RWPE2 (cell line): ENCODE measurements at regions not wholly inside any gene's neighbourhood (a gene's known extent, or its start where the extent isn't known, plus 50 kb on each side); places are given as distances from the start of the nearest gene placed in this dataset.

Source experiments
- ATAC-seq: fragments of 200-7000 bp; cut with Tn5 transposase; 3 replicates; pipeline ENCODE4 v1.9.1; 2021; ENCODE audit warnings: low read depth
- DNase-seq: peaks from one replicate; pipeline ENCODE4 v3.0.0-alpha.2; 2020; ENCODE audit warnings: low spot score
- H3K27ac ChIP-seq: fragments of 450-650 bp; 2 replicates; pipeline ENCODE4 v1.5.1; 2017; ENCODE audit warnings: mild to moderate bottlenecking; ENCODE audit not compliant: poor library complexity, severe bottlenecking
- H3K27me3 ChIP-seq: fragments of 250-450 bp; sonication (Bioruptor Pico); 2 replicates; pipeline ENCODE4 v1.5.1; 2021; ENCODE audit warnings: mild to moderate bottlenecking, moderate library complexity; ENCODE audit not compliant: insufficient read depth, poor library complexity, severe bottlenecking
- H3K36me3 ChIP-seq: fragments of 250-450 bp; sonication (Bioruptor Pico); 2 replicates; pipeline ENCODE4 v1.5.1; 2020; ENCODE audit warnings: low read depth, mild to moderate bottlenecking, moderate library complexity
- H3K4me1 ChIP-seq: fragments of 250-450 bp; sonication (Bioruptor Pico); 2 replicates; pipeline ENCODE4 v1.5.1; 2021; ENCODE audit warnings: mild to moderate bottlenecking, moderate library complexity; ENCODE audit not compliant: insufficient read depth, poor library complexity, severe bottlenecking
- H3K4me3 ChIP-seq: fragments of 250-450 bp; sonication (Bioruptor Pico); 2 replicates; pipeline ENCODE4 v1.5.1; 2021; ENCODE audit warnings: mild to moderate bottlenecking, moderate library complexity; ENCODE audit not compliant: severe bottlenecking
- H3K9me3 ChIP-seq: fragments of 250-450 bp; sonication (Bioruptor Pico); 2 replicates; pipeline ENCODE4 v1.5.1; 2021; ENCODE audit warnings: mild to moderate bottlenecking, moderate library complexity; ENCODE audit not compliant: severe bottlenecking
- CTCF ChIP-seq: fragments of 450-650 bp; IDR thresholded peaks from one replicate; pipeline ENCODE4 v1.5.1; 2017; ENCODE audit warnings: mild to moderate bottlenecking, moderate library complexity; ENCODE audit not compliant: poor library complexity, severe bottlenecking

DNA sequence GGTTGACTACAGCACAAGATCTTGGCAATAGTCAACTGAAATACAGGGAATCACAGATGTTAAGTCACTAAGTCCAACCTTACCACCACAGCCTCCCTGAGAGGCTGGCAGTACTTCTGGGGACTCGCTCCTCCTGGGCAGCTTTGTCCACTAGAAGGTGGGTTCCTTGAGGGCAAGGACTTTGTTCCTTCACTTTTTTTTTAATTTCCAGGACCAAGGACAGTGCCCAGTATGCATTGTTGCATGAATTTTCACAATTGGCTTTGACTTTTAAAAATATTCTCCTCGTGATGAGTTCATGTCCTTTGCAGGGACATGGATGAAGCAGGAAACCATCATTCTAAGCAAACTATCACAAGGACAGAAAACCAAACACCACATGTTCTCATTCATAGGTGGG, 96.7 kb upstream of the IGSF21 start:
- Histone ChIP-seq H3K9me3 (no peaks in the 10 kb centered on the region), H3K27ac (no peak overlapping the region), H3K4me1 (no peaks in the 10 kb centered on the region), H3K36me3 (no peaks in the 10 kb centered on the region), H3K4me3 (no peak overlapping the region), H3K27me3 (peaks cover under 1% of the 10 kb centered on the region)
- no peak for TF ChIP-seq CTCF
- DNase-seq (no peak), ATAC-seq (no peak)

GRCh38 chr1:18011703-18012102, 95.9 kb upstream of the IGSF21 start:
- no peak for ATAC-seq
- Histone ChIP-seq H3K36me3 (no peaks in the 10 kb centered on the region), H3K27ac (no peak overlapping the region), H3K4me1 (no peaks in the 10 kb centered on the region), H3K9me3 (no peaks in the 10 kb centered on the region), H3K27me3 (peaks cover 8% of the 10 kb centered on the region), H3K4me3 (no peak overlapping the region)
- no peak for TF ChIP-seq CTCF
- DNase-seq, result no peak

DNA sequence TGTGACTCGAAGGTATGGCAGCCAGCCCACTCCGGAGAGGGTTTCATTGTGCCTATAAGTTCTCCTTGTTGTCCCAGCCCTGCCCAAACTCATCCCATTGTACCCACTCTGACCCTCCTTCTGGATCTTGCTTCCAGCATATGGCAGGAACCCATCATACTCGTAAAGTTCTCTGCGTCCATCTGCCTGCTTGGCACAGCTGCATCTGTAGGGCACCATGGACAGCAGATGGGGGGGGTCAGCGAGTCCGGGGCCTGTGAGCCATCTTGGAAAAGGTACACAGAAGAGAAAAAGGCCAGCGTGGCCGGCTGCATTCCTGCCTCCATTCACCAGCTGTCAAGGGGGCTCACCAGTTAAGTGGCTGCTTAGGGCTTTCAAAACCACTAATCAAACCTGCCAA, 94.9 kb upstream of the IGSF21 start:
- peaks cover 10% of the 10 kb centered on the region for H3K27me3 ChIP-seq
- ATAC-seq, result no peak
- no peak for TF ChIP-seq CTCF
- no peaks in the 10 kb centered on the region for H3K4me1 ChIP-seq
- H3K27ac ChIP-seq, result no peak overlapping the region
- no peak overlapping the region for H3K4me3 ChIP-seq
- H3K36me3 ChIP-seq, result no peaks in the 10 kb centered on the region
- no peaks in the 10 kb centered on the region for H3K9me3 ChIP-seq
- DNase-seq, result no peak

- no peaks in the 10 kb centered on the region for H3K9me3 ChIP-seq
- H3K4me1 ChIP-seq, result no peaks in the 10 kb centered on the region
- no peak for TF ChIP-seq CTCF
- no peak overlapping the region for H3K27ac ChIP-seq
- no peak for DNase-seq
- no peaks in the 10 kb centered on the region for H3K36me3 ChIP-seq
- H3K4me3 ChIP-seq, result no peak overlapping the region
- no peak for ATAC-seq
- peaks cover 16% of the 10 kb centered on the region for H3K27me3 ChIP-seq
Measured at GRCh38 chr1:18013216-18013615, 94.4 kb upstream of the IGSF21 start.

GRCh38 chr1:18015719-18016118, 91.9 kb upstream of the IGSF21 start:
- no peaks in the 10 kb centered on the region for H3K36me3 ChIP-seq
- no peak for ATAC-seq
- no peak for TF ChIP-seq CTCF

More at GRCh38 chr1:18015719-18016118, 91.9 kb upstream of the IGSF21 start:
- DNase-seq, result no peak
- H3K27me3 ChIP-seq, result peaks cover 28% of the 10 kb centered on the region
- no peak overlapping the region for H3K27ac ChIP-seq
- H3K9me3 ChIP-seq, result no peaks in the 10 kb centered on the region
- no peak overlapping the region for H3K4me3 ChIP-seq
- H3K4me1 ChIP-seq, result no peaks in the 10 kb centered on the region
